Transverse colon (tissue), 4 donors: ENCODE measurements at regions not wholly inside any gene's neighbourhood (a gene's known extent, or its start where the extent isn't known, plus 50 kb on each side); places are given as distances from the start of the nearest gene placed in this dataset.
"Not testable (repeated sequence)": the region's sequence is repeated elsewhere in the genome, so short reads cannot be mapped to it uniquely, and the experiment has no call there.

Source experiments
- CTCF ChIP-seq, 5 experiments: fragments of 200-600 bp in 3 of 5; fragments of 450-650 bp in 2 of 5; sonication (generic) in 3 of 5; IDR thresholded peaks; 1 replicate in 2 of 5; 2 replicates in 3 of 5; pipeline ENCODE4 v1.5.1; 2016 to 2017; ENCODE audit warnings: antibody characterized with exemption in 5 of 5, inconsistent platforms in 3 of 5, mild to moderate bottlenecking in 2 of 5, moderate library complexity in 1 of 5
- EP300 ChIP-seq: sonication (generic); formaldehyde crosslinking; IDR thresholded peaks from one replicate; pipeline ENCODE4 v1.6.1; 2017; ENCODE audit warnings: antibody characterized with exemption, low read depth
- POLR2A ChIP-seq: fragments of 450-650 bp; IDR thresholded peaks from one replicate; pipeline ENCODE4 v1.6.1; 2016; ENCODE audit warnings: antibody characterized with exemption, mild to moderate bottlenecking, moderate library complexity
- POLR2AphosphoS5 ChIP-seq, 3 donors: sonication (generic); formaldehyde crosslinking; IDR thresholded peaks; one replicate each; pipeline ENCODE4 v1.6.1; 2016; ENCODE audit warnings: antibody characterized with exemption in 3 of 3

- not testable (repeated sequence) for TF ChIP-seq POLR2AphosphoS5 (IDR thresholded peaks at IDR 0.05); CTCF (IDR thresholded peaks at IDR 0.05); EP300; POLR2A
Measured at GRCh38 chr10:47600127-47600526, 76.7 kb upstream of the AGAP9 start.
